HG03521 (cell line): ENCODE measurements at regions not wholly inside any gene's neighbourhood (a gene's known extent, or its start where the extent isn't known, plus 50 kb on each side); places are given as distances from the start of the nearest gene placed in this dataset.

Experiments
- ATAC-seq: cut with Tn5 transposase; IDR thresholded peaks from one replicate; pipeline ENCODE4 v1.9.1; 2021; ENCODE audit warnings: mild to moderate bottlenecking, moderate library complexity; ENCODE audit not compliant: unreplicated experiment

DNA sequence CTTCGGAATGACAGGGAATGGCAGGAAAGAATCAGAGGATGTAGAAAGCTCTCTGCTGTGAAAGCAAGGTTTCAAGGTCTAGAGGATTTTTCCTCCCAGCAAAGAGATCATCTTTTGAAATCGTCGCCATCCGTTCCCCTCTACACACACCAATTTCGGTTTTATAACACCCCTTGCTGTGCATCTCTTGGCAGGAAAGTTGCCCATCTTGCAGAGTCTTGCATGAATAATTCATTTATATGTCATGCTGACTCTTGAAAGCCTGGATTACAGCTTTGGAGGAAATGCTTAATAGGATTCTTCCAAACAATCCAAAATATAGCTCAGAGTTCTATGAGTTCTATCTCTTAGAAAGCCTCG is 262.7 kb downstream of the CHL1 start:
- ATAC-seq: no peak

DNA sequence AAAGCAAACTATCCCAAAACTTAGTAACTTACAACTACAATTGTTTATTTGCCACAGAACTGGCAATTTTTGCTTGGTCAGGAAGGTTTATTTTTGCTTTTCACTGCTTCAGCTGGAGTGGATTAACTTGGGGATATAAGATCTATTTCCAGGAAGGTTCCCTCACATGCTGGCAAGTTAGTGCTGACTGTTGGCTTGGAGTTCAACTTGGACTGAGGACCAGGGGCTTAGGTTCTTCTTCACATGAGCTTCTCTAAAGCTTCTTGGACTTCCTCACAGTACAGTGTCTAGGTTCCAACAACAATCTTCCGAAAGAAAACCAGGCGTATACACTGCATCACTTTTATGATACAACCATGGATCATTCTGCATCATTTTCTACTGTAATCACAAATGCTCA is 264.4 kb downstream of the CHL1 start:
- ATAC-seq: no peak

DNA sequence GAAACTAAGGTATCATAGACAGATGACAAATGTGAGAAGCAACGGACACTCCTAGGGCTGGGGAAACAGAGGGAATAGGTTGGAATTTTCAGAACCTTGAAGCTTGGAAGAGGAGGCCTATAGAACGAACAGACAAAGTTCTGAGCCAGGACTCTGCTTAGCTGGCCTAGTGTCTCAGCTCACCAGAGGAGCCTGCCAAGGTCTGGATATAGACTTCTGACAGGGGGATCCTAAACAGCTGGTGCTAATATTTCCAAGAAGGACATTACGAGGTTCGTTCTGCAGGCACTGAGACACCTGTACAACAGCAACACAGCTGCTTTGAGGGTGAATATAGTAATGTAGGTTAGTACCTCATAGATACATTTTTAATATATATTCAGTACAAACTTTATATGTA is 266.3 kb downstream of the CHL1 start:
- ATAC-seq: no peak

DNA sequence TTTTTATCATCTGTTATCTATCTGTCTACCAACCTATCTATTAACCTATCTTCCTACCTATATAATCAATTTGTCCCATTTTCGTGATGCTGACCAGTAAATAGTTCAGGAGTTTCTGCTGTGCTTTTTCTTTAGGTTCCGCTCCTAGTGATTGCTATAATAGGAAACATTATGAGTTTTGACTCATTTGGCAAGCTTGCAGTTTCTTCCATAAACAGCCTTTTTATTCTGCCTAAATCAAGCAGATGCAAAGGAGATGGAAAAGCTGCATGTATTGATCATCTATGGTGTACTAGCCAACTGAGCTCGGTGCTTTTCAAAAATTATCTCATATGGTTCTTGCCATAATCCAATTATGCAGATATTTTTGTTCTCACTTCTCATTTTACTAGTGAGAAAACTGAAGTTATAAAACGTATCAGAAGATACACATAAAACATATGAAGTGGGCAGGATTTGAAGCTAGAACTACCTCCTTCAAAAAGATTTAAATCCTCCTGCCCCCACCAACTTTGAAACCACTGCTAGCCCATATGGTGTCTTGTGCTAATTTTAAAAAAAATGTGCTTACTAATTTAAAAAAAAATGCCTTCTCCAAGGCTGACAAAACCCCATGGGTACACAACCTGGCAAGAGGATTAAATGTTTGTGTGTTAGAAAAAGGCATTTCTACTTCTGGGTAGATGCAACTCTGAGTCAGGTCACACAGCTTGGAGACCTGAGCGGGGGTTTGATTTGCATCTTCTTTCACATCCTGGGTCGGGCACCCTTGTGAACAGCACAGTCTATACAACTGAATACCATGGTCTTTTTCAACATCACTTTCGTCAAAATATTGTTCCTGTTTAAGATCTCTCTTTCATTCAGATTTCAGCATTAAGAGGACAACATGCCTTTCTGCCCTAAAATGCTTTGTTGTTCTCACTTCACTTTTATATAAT is 267.0 kb downstream of the CHL1 start:
- peak; percentile 100 for ATAC-seq

DNA sequence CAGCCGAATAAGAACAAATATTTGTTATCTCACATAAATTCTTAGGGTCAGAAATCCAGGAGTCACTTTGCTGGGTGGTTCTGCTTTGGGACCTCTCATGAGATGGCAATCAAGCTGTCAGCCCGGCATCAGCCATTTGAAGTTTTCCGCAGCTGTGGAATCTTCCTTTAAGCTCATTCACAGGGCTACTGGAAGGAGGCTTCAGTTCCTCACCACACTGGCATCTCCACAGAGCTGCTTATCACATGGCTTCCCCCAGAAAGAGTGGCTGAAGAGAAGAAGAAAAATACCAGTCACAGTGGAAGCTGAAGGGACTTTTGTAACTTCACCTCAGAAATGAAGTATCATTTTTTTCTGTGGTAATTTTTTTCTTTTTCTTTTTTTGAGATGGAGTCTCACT is 267.7 kb downstream of the CHL1 start:
- ATAC-seq: no peak

DNA sequence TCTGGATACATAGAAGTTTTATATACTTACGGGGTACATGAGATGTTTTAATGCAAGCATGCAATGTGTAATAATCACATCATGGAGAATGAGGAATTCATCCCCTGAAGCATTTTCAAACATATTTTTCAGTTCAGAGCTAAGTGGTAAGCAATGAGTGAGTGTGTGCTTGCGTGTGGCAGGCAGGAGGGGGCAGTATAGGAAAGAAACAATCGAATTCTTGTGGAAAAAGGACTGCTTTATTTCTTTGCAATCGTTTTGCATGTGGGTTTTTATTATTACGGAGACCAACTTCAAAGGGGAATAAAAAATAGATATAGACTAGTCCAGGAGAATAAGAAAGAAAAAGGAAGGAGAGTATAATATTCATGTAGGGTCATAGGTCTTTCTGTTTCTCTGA is 271.6 kb downstream of the CHL1 start:
- peak; percentile 32 for ATAC-seq

DNA sequence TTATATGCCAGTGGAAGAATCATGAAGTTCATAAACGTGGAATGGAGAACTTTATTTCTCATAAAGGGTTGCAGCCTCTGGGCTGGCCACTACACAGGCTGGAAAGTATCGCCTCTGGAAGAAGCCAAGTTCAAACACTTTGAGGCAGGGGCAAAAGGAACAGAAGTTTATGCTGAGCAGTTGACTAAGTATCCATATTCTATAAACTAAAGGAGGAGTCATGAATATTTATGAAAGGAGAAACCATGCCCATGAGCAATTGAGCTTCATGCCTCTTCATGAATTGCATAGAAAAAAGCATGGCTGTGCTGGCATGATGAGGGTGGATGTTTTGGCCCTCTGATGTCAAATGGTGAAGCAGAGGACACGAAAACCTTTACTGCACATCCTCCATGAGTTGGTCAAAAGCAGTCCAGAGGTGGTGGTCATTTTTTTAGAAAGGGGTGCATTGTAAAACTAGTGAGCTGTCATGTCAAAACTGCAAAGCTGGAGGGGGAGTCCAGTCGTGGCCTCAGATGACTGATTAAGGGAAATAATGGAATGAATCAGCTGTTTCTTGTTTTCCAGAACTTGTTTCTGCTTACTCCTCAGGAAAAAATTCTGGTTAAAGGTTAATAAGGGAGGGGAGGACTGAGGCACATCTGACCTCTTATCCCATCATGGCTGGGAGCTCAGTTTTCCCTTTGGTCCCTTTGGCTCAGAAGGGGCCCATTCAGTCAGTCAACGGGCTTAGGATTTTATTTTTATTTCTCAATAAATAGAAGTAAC is 276.7 kb downstream of the CHL1 start:
- no peak for ATAC-seq

DNA sequence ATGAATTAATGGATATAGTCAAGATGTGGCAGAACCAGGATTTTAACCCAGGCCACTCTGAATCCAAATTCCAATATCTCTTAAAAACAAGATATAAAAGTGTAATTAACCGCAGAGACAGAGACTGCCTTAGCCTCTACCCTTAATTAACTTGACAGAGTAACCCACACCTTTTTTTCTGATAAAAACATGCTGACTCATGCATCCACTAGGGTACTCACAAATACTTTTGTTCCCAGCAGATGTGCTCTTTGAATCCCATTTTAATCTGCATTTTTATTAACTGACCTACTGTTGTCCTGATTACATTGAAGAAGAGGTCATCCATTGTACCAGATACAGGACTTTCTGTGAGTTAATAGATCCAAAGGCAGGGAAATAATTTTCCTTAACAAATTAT is 278.3 kb downstream of the CHL1 start:
- no peak for ATAC-seq

DNA sequence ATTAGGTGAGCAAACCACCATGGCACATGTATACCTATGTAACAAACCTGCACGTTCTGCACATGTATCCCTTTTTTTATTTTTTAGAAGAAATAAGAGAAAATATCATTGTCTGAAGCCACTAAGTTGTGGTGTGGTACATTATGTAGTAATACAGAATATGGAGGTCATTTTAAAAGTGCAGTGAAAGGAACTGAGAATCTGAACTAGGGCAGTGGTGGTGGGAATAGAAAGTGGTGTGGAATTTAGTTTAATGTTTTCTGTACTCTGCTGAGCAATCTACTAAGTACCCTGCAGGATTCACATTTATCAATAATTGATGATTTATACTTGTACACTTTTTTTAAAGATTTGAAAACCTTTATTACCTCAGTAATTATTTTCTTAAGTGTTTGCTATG is 283.5 kb downstream of the CHL1 start:
- peak; percentile 43 for ATAC-seq

DNA sequence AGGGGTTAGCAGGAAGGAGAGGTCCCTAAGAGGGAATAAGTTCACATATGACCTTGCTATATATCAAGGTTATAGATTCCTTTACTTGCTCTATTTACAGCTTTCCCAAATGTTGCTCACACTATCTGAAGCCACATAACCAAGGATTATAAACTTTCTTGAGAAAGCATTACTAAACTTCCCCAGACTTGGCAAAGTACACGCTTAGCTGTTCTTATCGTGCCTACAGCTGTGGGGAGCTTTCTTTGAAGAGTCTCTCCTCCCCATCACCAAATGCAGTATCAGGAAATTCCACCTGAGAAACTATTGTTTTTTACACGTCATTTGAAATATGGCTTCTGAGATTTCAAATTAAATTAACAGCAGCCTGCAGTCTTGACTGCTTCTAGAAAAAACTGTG is 284.5 kb downstream of the CHL1 start:
- ATAC-seq: no peak

DNA sequence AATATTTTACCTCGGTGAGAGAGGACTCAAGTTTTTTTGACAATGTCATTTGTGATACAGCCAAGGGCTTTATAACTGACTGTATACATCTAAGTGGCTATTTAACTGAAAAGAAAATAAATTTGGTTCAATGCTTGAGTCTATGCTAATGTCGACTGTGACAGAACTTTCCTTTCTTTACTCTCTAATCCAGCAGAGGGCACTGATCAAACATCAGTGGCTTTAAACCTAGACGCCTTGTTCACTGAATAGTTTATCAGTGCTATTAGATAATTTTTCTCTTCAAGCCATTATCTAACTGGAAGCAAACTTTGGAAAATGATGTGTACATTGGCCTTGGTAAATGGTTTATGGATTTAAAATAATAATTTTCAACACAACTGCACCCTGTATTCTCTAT is 285.1 kb downstream of the CHL1 start:
- peak; percentile 72 for ATAC-seq

DNA sequence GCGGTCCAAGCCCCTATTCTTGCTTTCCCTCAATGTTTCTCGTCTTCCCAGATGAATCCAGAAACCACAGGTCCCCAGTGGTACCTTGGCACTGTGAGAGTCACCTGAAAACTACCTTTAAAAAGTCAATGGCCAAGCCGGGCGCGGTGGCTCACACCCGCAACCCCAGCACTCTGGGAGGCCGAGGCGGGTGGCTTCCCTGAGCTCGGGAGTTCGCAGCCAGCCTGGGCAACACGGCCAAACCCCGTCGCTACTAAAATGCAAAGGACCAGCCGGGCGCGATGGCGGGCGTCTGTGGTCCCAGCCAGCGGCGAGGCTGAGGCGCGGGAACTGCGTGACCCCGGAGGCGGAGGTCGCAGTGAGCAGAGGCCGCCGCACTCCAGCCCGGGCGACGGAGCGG is 285.9 kb downstream of the CHL1 start:
- ATAC-seq: no peak

DNA sequence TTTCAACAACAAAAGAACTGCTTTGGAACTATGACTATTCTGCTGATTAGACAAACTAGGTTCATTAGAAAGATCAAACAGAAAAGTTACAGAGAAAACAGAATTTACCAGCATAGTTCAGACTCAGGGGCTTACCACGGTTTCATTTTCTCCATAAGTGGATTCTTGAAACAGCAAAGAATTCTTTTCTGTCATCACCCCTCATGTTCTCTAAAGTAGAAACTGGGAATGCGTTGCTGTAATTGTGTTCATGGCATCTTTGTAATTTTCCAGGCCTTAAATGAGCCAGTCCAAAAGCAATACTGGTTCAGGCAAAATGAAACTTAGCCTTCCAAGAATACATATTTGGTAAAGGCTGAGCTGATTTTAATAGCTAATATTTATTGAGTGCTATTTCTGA is 287.8 kb downstream of the CHL1 start:
- no peak for ATAC-seq

DNA sequence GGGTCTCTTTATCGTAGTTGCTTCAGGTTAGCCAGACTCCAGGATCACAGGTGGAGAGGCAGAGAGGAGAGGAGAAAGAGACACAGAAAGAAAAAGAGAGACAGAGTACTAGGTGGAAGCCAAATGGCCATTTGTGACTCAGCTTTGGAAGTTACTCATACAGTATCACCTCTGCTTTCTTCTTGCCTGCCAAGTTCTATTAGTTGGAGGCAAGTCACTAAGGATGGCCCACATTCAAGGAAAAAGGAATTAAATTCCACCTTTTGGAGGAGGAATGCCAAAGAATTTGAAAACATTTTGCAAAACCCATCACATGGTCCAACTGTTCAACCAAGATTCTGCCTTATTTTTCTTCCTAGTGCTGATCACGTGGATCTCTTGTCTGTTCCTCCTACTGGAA is 291.1 kb downstream of the CHL1 start:
- ATAC-seq: no peak

DNA sequence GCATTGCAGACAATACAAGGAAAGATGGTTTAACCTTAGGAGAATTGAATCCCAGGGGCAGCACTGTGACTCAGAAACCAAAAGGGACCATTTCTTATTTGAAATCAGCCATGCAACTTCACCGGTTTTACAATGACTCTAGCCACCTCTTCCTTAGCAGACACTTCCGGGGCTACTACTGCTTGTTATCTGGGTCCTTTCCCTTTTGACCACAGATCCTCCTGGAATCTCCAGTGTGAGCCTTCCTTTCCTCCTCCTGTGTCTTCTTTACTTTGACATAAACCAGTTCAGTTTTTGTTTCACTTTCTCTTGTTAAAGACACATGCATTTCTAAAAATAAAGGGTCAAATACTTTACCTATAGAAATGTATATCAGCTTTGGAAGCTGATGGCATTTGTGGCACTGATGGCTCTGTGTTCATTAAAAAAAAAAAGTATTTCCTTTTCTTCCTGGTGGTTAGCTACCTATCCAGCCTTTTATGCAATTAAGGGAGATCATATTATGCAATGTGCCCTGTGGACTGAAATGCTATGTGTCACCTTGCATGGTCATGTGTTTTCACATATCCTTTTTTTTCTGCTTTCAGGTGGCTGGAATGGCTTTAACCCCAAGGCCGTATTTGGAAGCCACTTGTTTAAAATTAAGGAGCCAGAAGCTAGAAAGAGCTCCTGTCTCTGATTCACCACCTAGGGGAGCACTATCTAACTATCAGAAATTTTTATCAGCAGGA is 296.2 kb downstream of the CHL1 start:
- ATAC-seq: no peak

DNA sequence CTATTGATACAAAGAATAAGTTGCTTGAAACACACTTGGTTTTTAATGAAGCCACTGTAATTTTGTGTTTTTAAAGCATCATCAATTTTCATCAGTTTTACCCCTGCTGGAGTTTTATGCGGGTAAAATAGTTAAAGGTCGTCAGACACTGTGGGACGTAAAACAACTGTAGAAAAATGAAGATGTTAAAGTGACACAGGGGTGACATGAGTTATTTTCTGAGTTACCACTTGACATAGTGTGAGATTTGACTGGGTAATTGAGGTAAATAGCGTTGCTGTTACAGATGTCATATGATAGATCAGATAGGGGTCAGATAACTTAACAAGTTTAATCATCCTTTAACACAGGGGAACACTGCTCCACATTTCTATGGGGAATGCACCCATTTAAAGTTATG is 297.6 kb downstream of the CHL1 start:
- ATAC-seq: no peak

DNA sequence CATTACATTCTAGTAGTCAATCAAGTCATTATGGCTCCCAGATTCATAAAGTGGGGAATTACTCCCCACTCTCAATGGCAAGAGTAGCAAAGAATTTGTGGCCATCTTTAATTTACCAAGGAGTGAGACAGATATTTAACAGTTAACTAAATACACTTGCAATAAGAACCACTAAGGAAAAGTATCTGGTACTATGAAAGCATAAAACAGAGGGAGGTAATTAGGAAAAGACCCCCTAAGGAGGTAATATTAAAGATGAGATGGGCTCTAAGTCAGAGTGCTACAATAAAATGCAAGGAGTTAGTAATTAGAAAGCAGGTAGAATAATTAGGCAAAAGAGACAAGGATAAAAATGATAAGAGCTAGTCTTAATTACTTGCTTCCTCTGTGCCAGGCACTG is 301.9 kb downstream of the CHL1 start:
- ATAC-seq: no peak

DNA sequence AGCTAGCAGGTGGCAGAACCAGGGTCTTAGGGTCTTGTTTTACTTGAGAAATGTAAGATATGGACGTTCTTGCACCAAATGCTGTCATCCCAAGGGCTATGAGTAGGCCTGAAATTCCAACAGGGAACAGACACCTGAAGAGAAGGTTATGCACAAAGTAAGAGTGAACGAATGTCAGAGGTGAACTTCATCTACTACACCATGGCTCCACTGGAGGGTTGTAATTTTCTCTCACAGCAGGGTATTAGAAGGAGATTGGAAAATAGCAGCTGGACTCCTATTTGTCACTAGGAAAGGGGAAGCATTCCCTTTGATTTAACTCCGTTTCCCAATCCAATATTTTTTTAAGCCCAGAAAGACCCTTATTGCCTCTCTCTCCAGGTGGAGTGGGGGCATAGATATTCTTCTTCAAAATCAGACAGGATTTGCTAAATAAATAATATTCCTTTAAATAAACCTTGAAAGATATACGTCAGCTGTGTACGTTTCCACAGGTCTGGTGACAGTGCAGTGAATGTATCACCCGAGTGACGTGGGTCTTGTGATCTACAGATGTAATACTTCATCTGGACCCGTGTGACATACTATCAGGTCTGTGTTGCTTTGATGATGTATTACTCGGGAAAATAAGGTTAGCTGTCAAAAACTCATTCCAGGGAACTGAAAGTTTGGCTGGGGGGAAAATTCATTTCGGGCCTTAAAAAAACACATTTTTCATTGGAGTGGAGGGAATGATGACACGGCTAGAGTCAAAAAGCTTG is 302.6 kb downstream of the CHL1 start:
- no peak for ATAC-seq

DNA sequence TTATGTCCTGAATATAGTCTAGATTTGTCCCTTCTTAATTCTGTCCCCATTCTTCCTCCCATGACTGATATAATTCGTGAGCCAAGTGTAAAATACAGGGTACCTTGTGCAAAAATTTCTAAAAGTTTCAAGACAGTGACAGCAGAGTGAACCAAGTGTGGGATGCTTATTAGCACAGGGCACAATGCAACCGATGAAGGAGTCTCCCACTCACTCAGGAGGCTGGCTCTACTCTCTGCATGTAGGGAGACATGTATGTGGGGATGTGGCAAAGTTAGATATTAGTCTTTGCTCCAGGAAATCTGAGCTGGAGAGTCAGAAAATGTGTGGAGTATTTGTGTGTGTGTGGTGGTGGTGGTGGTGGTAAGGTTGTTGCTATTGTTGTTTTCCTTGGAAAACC is 305.9 kb downstream of the CHL1 start:
- no peak for ATAC-seq

DNA sequence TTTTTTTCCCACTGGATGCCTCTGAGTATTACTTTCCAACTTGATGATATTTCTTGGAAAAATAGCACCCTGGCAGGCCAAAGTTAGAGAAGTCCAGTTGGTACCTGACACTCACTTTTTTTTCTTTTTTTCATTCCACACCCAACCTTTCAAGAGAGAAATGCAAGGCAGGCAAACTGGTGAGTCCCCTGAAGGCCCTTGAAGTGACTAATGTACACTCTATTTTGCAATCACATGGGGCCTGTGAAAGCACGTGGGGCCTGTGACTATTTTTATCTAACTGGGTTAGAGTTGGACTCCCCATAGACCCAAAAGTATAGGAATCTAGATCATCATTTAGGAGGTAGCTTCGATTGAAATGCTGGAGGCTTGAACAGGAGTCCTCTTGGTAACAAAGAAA is 316.7 kb downstream of the CHL1 start:
- no peak for ATAC-seq

DNA sequence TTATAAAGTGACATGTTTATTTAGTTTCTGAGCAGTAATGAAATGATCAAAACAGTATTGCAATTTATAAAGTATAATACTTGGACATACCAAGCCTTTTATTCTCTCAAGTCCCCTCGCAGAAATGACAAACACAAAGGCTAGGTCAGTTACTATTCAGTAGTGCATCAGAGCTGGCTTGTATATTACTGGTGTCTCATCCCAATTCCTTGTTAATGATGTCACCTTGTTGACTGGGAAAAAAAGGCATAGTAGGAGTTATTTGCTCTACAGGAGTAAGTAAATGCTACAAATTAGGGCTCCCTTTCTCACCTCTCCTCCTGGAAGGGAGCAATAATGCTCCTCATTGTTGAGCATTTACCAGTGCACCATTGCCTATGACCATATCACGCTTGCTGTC is 317.6 kb downstream of the CHL1 start:
- ATAC-seq: no peak
